Smooth muscle cell (in vitro differentiated cells): ENCODE measurements at regions not wholly inside any gene's neighbourhood (a gene's known extent, or its start where the extent isn't known, plus 50 kb on each side); places are given as distances from the start of the nearest gene placed in this dataset.
"Not testable (repeated sequence)": the region's sequence is repeated elsewhere in the genome, so short reads cannot be mapped to it uniquely, and the experiment has no call there.

ENCODE experiments used
- DNase-seq: peaks from one replicate; lab custom pipeline; 2025; ENCODE audit not compliant: unreplicated experiment; lab: John Stamatoyannopoulos, UW
- H2AFZ ChIP-seq: fragments of 200-600 bp; sonication (generic); 2 replicates; pipeline ENCODE4 v1.6.0; 2016; ENCODE audit warnings: antibody characterized with exemption, low read depth, mild to moderate bottlenecking
- H3F3A ChIP-seq: fragments of 200-600 bp; sonication (generic); 2 replicates; pipeline ENCODE4 v1.6.0; 2017; ENCODE audit warnings: antibody characterized with exemption, low read depth
- H3K27ac ChIP-seq: fragments of 200-600 bp; sonication (generic); 2 replicates; pipeline ENCODE4 v1.5.1; 2016; ENCODE audit warnings: low read depth, mild to moderate bottlenecking
- H3K27me3 ChIP-seq: fragments of 200-600 bp; sonication (generic); 2 replicates; pipeline ENCODE4 v1.6.1; 2016; ENCODE audit warnings: low read depth, mild to moderate bottlenecking
- H3K36me3 ChIP-seq: fragments of 200-600 bp; sonication (generic); 2 replicates; pipeline ENCODE4 v1.5.1; 2016; ENCODE audit warnings: low read depth
- H3K4me1 ChIP-seq: fragments of 200-600 bp; sonication (generic); 2 replicates; pipeline ENCODE4 v1.5.1; 2016; ENCODE audit warnings: low read depth
- H3K4me2 ChIP-seq: fragments of 200-600 bp; sonication (generic); 2 replicates; pipeline ENCODE4 v1.6.0; 2016; ENCODE audit warnings: mild to moderate bottlenecking
- H3K4me3 ChIP-seq: fragments of 200-600 bp; sonication (generic); 2 replicates; pipeline ENCODE4 v1.5.1; 2016; ENCODE audit warnings: mild to moderate bottlenecking
- H3K79me2 ChIP-seq: fragments of 200-600 bp; sonication (generic); 2 replicates; pipeline ENCODE4 v1.6.0; 2016; ENCODE audit warnings: low read depth, mild to moderate bottlenecking
- H3K9ac ChIP-seq: fragments of 200-600 bp; sonication (generic); 2 replicates; pipeline ENCODE4 v1.6.0; 2016; ENCODE audit warnings: low read depth
- H3K9me3 ChIP-seq: fragments of 200-600 bp; sonication (generic); replicated peaks from 2 replicates; pipeline ENCODE4 v1.5.1; 2016; ENCODE audit warnings: low read depth
- H4K20me1 ChIP-seq: fragments of 200-600 bp; sonication (generic); 2 replicates; pipeline ENCODE4 v1.6.0; 2016; ENCODE audit warnings: low read depth
- CTCF ChIP-seq: fragments of 200-600 bp; sonication (generic); IDR thresholded peaks from 2 replicates; pipeline ENCODE4 v1.5.1; 2017; ENCODE audit warnings: borderline replicate concordance, mild to moderate bottlenecking, antibody characterized with exemption; ENCODE audit not compliant: insufficient read depth, poor library complexity, severe bottlenecking
- WGBS: methylation state at CpG from one replicate; pipeline ENCODE4 v1.1.7; 2016; ENCODE audit warnings: low lambda C conversion rate; 5-methylcytosine and 5-hydroxymethylcytosine counted together

- Histone ChIP-seq H3K4me1 (no peaks in the 10 kb centered on the region), H3K9me3 (no peaks in the 10 kb centered on the region), H4K20me1 (no peaks in the 10 kb centered on the region), H3F3A (no peaks in the 10 kb centered on the region), H3K4me2 (no peak overlapping the region), H3K79me2 (no peaks in the 10 kb centered on the region), H3K9ac (no peak overlapping the region), H2AFZ (no peak overlapping the region), H3K36me3 (no peaks in the 10 kb centered on the region), H3K27me3 (no peaks in the 10 kb centered on the region), H3K4me3 (no peak overlapping the region), H3K27ac (no peak overlapping the region)
- WGBS = 69% methylated on average over 3 of the region's 3 CpGs
- DNase-seq = no peak
- no peak for TF ChIP-seq CTCF
These were observed 287.2 kb upstream of the CT83 start for GRCh38 chrX:116749943-116750342.

GRCh38 chrX:116732214-116732613 lies 269.4 kb upstream of the CT83 start:
- Histone ChIP-seq H3F3A (no peaks in the 10 kb centered on the region), H4K20me1 (no peaks in the 10 kb centered on the region), H2AFZ (no peak overlapping the region), H3K36me3 (no peaks in the 10 kb centered on the region), H3K9me3 (no peaks in the 10 kb centered on the region), H3K4me2 (no peak overlapping the region), H3K4me1 (no peaks in the 10 kb centered on the region), H3K79me2 (no peaks in the 10 kb centered on the region), H3K9ac (no peak overlapping the region), H3K27me3 (no peaks in the 10 kb centered on the region), H3K4me3 (no peak overlapping the region), H3K27ac (no peak overlapping the region)
- WGBS = 64% methylated on average over 2 of the region's 2 CpGs
- no peak for TF ChIP-seq CTCF
- no peak for DNase-seq

- Histone ChIP-seq H3K9ac (no peak overlapping the region), H3K4me1 (no peaks in the 10 kb centered on the region), H2AFZ (no peak overlapping the region), H3F3A (no peaks in the 10 kb centered on the region), H3K9me3 (no peaks in the 10 kb centered on the region), H4K20me1 (no peaks in the 10 kb centered on the region), H3K4me3 (no peak overlapping the region), H3K36me3 (no peaks in the 10 kb centered on the region), H3K79me2 (no peaks in the 10 kb centered on the region), H3K27ac (no peak overlapping the region), H3K27me3 (no peaks in the 10 kb centered on the region), H3K4me2 (no peak overlapping the region)
- 77% methylated on average over 4 of the region's 4 CpGs for WGBS
- TF ChIP-seq CTCF = no peak
- no peak for DNase-seq
These were observed 264.0 kb upstream of the CT83 start for GRCh38 chrX:116726806-116727205.

- no peak for DNase-seq
- Histone ChIP-seq H3K27me3 (no peaks in the 10 kb centered on the region), H3K4me3 (no peak overlapping the region), H3K4me2 (no peak overlapping the region), H3F3A (no peaks in the 10 kb centered on the region), H3K79me2 (no peaks in the 10 kb centered on the region), H4K20me1 (no peaks in the 10 kb centered on the region), H2AFZ (no peak overlapping the region), H3K27ac (no peak overlapping the region), H3K9ac (no peak overlapping the region), H3K4me1 (no peaks in the 10 kb centered on the region), H3K36me3 (no peaks in the 10 kb centered on the region), H3K9me3 (no peaks in the 10 kb centered on the region)
- WGBS = 93% methylated on average over 19 of the region's 19 CpGs
- no peak for TF ChIP-seq CTCF
These were observed 231.3 kb upstream of the CT83 start for GRCh38 chrX:116694046-116694445.

GRCh38 chrX:116679544-116679943 lies 216.8 kb upstream of the CT83 start:
- not testable (repeated sequence) for DNase-seq, H3K27me3 ChIP-seq, H3K4me3 ChIP-seq, H3K4me1 ChIP-seq, H3F3A ChIP-seq, H3K79me2 ChIP-seq, H2AFZ ChIP-seq, H3K9me3 ChIP-seq, H3K27ac ChIP-seq, H4K20me1 ChIP-seq, H3K4me2 ChIP-seq, H3K9ac ChIP-seq, H3K36me3 ChIP-seq
- WGBS = 87% methylated on average over 7 of the region's 7 CpGs
